ENCODE measurements at regions not wholly inside any gene's neighbourhood (a gene's known extent, or its start where the extent isn't known, plus 50 kb on each side); places are given as distances from the start of the nearest gene placed in this dataset.

DNA sequence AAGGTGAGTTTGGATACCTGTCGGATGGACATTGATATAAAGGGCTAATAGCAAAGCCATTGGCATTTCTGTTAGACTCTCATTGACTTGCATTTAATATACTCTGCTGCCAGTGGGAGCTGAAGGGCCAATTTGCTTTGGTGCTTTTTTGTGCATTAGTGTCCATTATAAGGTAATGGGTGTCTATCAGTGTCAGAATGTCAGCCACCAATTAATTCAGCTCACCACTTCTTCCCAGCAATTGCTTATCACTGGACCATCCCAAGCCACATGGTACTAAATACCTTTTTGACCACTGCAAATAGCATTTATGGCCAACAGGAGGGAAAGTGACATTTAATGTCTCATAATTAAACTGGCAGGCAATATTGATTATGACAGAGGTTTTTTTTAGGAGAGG, 317.8 kb downstream of the TEX29 start:
- no peaks in the 10 kb centered on the region for H3K9me3 ChIP-seq (ENCODE audit: low read depth, low read length)

GRCh38 chr13:111639196-111639705, 318.8 kb downstream of the TEX29 start:
- Histone ChIP-seq H3K9me3 (ENCODE audit: low read depth, low read length) (no peaks in the 10 kb centered on the region), H3K4me3 (ENCODE audit: low read length) (no peak overlapping the region), H3K27me3 (ENCODE audit: insufficient read depth, low read length) (no peaks in the 10 kb centered on the region), H3K4me1 (ENCODE audit: insufficient read depth, low read length) (no peaks in the 10 kb centered on the region)

More for the DNA sequence above, 317.8 kb downstream of the TEX29 start:
- no peaks in the 10 kb centered on the region for H3K27me3 ChIP-seq (ENCODE audit: insufficient read depth, low read length)
- H3K4me3 ChIP-seq (ENCODE audit: low read length): no peak overlapping the region
- H3K4me1 ChIP-seq (ENCODE audit: insufficient read depth, low read length): no peaks in the 10 kb centered on the region

DNA sequence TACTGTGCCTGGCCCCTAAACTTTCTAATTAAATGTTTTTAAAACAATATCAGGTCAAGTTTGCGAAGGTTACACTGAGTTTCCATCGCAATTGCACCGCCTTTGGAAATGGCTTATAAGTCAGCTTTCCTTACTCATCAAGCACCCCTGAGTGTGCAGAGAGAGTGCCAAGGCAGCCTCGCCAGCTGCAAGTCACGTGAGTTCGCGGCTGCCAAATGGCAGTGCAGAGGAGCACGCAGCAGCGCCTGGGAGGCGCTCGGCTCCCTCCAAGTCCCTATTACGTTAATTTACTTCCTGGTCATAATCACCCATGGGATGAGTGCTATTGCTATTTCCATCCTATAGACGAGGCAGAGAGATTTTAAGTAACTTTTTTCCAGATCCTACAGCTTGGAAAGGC, 319.6 kb downstream of the TEX29 start:
- no peaks in the 10 kb centered on the region for H3K4me1 ChIP-seq (ENCODE audit: insufficient read depth, low read length)
- no peak overlapping the region for H3K4me3 ChIP-seq (ENCODE audit: low read length)
- no peaks in the 10 kb centered on the region for H3K27me3 ChIP-seq (ENCODE audit: insufficient read depth, low read length)
- no peaks in the 10 kb centered on the region for H3K9me3 ChIP-seq (ENCODE audit: low read depth, low read length)

DNA sequence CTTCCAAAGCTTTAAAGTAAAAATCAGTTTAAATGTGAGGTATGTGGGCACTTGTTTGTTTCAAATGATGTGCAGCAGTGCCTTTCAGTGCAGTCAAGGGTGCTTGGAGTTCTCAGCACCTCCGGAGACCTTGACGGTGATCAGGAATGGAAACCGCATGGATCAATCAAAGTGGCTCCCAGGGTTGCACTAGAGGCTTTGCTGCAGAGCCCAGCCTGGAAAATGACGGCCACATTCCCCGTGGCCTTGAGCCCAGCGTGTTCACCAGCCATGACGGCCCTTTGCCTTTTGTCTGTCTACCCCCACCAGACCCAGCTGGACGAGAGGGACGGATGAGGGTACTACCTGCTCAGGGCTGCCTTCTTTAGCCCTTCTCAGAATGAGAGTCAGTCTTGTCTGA, 320.0 kb downstream of the TEX29 start:
- H3K27me3 ChIP-seq (ENCODE audit: insufficient read depth, low read length): no peaks in the 10 kb centered on the region
- no peak overlapping the region for H3K4me3 ChIP-seq (ENCODE audit: low read length)
- H3K9me3 ChIP-seq (ENCODE audit: low read depth, low read length): no peaks in the 10 kb centered on the region
- no peaks in the 10 kb centered on the region for H3K4me1 ChIP-seq (ENCODE audit: insufficient read depth, low read length)

DNA sequence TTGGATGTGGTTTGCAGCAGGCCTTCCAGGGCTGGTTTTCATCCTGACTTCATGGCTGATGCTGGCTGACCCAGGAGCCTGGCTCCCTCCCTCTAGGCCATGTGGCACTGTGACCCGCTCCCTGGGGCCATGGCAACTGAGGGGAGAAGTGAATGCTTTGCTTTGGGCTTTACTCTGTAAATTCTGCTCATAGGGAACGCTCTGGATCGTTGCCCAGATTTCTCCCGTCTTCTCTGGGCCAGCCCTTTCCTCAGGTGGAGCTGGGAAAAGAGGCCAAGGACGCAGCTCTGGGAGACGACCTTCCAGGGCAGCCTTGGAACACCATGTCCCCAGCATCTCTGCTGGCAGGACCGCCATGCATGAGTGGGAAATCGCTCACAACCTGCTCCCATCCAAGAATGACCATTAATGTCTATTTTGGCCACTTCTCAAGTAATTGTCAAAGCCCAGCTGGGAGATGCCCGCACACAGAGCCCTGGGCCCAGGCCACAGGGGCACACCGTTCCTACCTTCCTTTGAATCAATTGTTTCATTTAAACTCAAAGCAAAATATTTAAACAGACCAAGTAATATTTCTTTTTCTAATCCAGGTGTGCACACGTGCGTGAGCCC, 321.8 kb downstream of the TEX29 start:
- no peak overlapping the region for H3K4me3 ChIP-seq (ENCODE audit: low read length)
- H3K9me3 ChIP-seq (ENCODE audit: low read depth, low read length): no peaks in the 10 kb centered on the region
- H3K4me1 ChIP-seq (ENCODE audit: insufficient read depth, low read length): no peaks in the 10 kb centered on the region
- H3K27me3 ChIP-seq (ENCODE audit: insufficient read depth, low read length): no peaks in the 10 kb centered on the region

DNA sequence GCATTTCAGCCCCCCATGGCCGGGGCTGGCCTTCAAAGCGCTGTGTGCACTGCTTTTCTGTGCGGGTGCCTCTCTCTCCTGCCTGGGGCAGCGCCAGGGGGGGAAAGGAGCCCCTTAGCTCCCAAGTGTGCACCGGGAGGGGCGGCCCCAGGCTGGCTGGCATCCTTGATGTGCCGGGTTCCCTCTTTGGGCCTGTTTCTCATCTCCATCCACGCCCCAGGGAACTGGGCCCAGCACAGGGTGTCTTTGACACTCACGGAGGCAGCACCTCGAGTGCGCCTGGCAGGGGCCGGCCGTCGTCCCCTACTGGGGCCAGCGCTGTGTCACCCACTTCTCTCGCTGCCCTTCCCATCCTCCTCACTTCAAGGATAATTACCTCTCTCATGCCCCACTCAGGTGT, 324.3 kb downstream of the TEX29 start:
- Histone ChIP-seq H3K4me1 (ENCODE audit: insufficient read depth, low read length) (no peaks in the 10 kb centered on the region), H3K9me3 (ENCODE audit: low read depth, low read length) (no peaks in the 10 kb centered on the region), H3K4me3 (ENCODE audit: low read length) (no peak overlapping the region), H3K27me3 (ENCODE audit: insufficient read depth, low read length) (no peaks in the 10 kb centered on the region)

DNA sequence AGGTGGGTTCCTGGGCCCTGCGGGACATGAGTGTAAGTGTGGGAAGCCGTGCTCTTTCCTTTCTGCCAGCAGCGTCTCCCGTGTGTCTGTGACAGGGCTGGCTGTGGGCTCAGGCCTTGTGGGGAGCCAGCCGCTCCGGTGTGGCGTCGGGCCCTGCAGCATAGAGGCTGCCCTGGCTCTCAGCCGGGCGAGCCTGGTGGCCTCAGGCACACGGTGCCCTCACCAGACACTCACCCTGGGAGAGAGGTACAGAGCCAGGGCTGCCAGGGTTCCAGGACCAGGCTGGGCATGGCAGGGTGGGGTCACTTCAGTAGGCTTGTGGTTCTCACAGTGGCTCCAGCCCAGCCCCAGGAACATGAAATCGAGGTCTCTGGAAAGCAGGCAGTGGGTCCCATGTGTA, 324.8 kb downstream of the TEX29 start:
- no peaks in the 10 kb centered on the region for H3K9me3 ChIP-seq (ENCODE audit: low read depth, low read length)
- H3K27me3 ChIP-seq (ENCODE audit: insufficient read depth, low read length): no peaks in the 10 kb centered on the region
- H3K4me3 ChIP-seq (ENCODE audit: low read length): no peak overlapping the region
- no peaks in the 10 kb centered on the region for H3K4me1 ChIP-seq (ENCODE audit: insufficient read depth, low read length)

- Histone ChIP-seq H3K9me3 (ENCODE audit: low read depth, low read length) (no peaks in the 10 kb centered on the region), H3K4me1 (ENCODE audit: insufficient read depth, low read length) (no peaks in the 10 kb centered on the region), H3K4me3 (ENCODE audit: low read length) (no peak overlapping the region), H3K27me3 (ENCODE audit: insufficient read depth, low read length) (no peaks in the 10 kb centered on the region)
Measured at GRCh38 chr13:111645598-111646455, 325.4 kb downstream of the TEX29 start.

- H3K4me1 ChIP-seq (ENCODE audit: insufficient read depth, low read length): no peaks in the 10 kb centered on the region
- H3K9me3 ChIP-seq (ENCODE audit: low read depth, low read length): no peaks in the 10 kb centered on the region
- H3K4me3 ChIP-seq (ENCODE audit: low read length): no peak overlapping the region
- H3K27me3 ChIP-seq (ENCODE audit: insufficient read depth, low read length): no peaks in the 10 kb centered on the region
Measured at GRCh38 chr13:111646456-111646855, 326.0 kb downstream of the TEX29 start.

DNA sequence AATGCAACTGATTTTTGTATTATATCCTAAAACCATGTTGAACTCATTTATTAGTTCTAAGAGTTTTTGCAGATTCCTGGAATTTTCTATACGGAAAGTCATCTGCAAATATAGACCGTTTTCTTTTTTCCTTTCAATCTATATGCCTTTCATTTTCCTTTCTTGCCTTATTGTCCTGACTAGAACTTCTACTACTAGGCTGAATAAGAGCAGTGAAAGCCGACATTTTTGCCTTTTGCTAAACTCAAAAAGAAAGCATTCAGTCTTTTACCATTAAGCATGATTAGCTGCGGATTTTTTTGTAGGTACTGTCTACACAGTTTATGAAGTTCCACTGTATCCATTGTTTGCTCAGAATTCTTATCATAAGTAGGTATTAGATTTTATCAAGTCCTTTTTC, 328.4 kb downstream of the TEX29 start:
- Histone ChIP-seq H3K4me3 (ENCODE audit: low read length) (no peak overlapping the region), H3K4me1 (ENCODE audit: insufficient read depth, low read length) (no peaks in the 10 kb centered on the region), H3K27me3 (ENCODE audit: insufficient read depth, low read length) (no peaks in the 10 kb centered on the region), H3K9me3 (ENCODE audit: low read depth, low read length) (no peaks in the 10 kb centered on the region)

DNA sequence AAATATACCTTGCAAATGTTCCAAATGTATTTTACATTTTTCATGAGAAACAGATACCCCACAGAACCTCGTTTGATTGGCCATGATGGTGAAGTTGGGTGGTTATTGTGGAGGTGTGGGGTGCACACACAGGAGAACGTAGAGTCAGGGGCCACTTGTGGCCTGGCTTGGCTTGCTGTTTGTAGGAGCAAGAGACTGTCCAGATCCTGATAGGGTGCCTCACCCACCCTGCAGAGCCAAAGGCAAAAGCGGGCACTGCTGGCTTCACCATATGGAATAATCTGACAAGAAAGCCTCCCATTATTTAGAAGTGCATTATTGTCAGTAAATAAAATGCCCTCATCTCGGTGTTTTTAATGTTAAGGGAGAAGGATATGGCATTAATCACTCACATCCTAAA, 330.2 kb downstream of the TEX29 start:
- no peaks in the 10 kb centered on the region for H3K9me3 ChIP-seq (ENCODE audit: low read depth, low read length)
- no peaks in the 10 kb centered on the region for H3K27me3 ChIP-seq (ENCODE audit: insufficient read depth, low read length)
- H3K4me3 ChIP-seq (ENCODE audit: low read length): no peak overlapping the region
- no peaks in the 10 kb centered on the region for H3K4me1 ChIP-seq (ENCODE audit: insufficient read depth, low read length)

DNA sequence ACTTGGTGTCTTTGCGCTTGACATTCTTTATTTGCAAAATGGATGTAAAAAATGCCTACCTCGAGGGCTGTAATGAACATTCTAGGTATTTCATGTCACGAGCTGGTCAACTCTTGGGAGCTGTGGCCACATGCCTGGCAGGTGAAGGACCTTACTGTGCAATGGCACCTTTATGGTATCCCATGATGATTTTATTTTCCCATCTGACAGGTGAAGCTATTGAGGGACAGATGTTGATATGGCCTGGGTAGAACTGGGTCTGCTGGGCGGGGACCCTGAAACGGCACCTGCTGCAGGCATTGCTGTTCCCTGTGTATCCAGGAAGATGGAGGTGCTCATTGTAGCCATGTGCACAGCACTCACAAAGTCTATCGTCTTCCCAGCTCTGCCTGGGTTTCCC, 332.2 kb downstream of the TEX29 start:
- H3K4me3 ChIP-seq (ENCODE audit: low read length): no peak overlapping the region
- no peaks in the 10 kb centered on the region for H3K9me3 ChIP-seq (ENCODE audit: low read depth, low read length)
- H3K27me3 ChIP-seq (ENCODE audit: insufficient read depth, low read length): no peaks in the 10 kb centered on the region
- H3K4me1 ChIP-seq (ENCODE audit: insufficient read depth, low read length): no peaks in the 10 kb centered on the region

DNA sequence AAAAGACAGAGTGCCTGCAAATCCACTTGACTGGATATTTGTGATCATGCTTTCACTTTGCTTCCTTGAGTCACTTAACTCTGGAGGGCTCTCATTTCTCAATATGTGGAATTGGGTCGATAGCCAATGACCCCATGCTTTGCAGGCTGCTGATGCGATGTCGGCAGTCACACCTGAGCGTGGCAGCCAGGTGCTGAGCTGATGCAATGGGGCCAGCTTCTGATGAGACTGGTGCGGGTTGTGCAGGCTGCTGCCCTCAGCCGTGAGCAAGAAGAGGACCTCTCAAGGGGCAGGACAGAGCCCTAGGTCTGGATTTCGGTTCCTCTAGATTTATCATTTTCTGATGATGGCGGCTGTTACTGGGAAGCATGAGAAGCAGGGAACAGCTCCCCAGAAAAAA, 334.1 kb downstream of the TEX29 start:
- H3K4me3 ChIP-seq (ENCODE audit: low read length): no peak overlapping the region
- H3K4me1 ChIP-seq (ENCODE audit: insufficient read depth, low read length): no peaks in the 10 kb centered on the region
- H3K9me3 ChIP-seq (ENCODE audit: low read depth, low read length): no peaks in the 10 kb centered on the region
- no peaks in the 10 kb centered on the region for H3K27me3 ChIP-seq (ENCODE audit: insufficient read depth, low read length)

DNA sequence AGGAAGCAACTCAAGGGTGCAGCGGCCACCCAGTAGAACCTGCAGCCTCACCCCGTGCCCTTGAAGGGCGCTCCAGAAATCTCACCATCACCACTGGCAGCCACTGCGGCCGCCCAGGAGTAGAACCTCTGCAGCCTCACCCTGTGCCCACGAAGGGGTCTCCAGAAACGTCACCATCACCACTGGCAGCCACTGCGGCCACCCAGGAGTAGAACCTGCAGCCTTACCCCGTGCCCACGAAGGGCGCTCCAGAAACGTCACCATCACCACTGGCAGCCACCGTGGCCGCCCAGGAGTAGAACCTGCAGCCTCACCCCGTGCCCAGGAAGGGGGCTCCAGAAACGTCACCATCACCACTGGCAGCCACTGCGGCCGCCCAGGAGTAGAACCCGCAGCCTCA, 336.0 kb downstream of the TEX29 start:
- Histone ChIP-seq H3K4me3 (ENCODE audit: low read length) (no peak overlapping the region), H3K27me3 (ENCODE audit: insufficient read depth, low read length) (no peaks in the 10 kb centered on the region), H3K9me3 (ENCODE audit: low read depth, low read length) (no peaks in the 10 kb centered on the region), H3K4me1 (ENCODE audit: insufficient read depth, low read length) (no peaks in the 10 kb centered on the region)

GRCh38 chr13:111657013-111657412, 336.6 kb downstream of the TEX29 start:
- Histone ChIP-seq H3K27me3 (ENCODE audit: insufficient read depth, low read length) (no peaks in the 10 kb centered on the region), H3K9me3 (ENCODE audit: low read depth, low read length) (no peaks in the 10 kb centered on the region), H3K4me1 (ENCODE audit: insufficient read depth, low read length) (no peaks in the 10 kb centered on the region), H3K4me3 (ENCODE audit: low read length) (no peak overlapping the region)

Measured in mononuclear cell (primary cell).